KG1 (cell line): ENCODE measurements at regions not wholly inside any gene's neighbourhood (a gene's known extent, or its start where the extent isn't known, plus 50 kb on each side); places are given as distances from the start of the nearest gene placed in this dataset.

Experiments used
- DNase-seq: peaks from one replicate; lab custom pipeline; 2025; lab: John Stamatoyannopoulos, UW

- no peak for DNase-seq
These were observed 472.1 kb downstream of the TMA16 start for GRCh38 chr4:163966612-163967011.

GRCh38 chr4:163967263-163967662 is 472.8 kb downstream of the TMA16 start:
- DNase-seq, result no peak

DNA sequence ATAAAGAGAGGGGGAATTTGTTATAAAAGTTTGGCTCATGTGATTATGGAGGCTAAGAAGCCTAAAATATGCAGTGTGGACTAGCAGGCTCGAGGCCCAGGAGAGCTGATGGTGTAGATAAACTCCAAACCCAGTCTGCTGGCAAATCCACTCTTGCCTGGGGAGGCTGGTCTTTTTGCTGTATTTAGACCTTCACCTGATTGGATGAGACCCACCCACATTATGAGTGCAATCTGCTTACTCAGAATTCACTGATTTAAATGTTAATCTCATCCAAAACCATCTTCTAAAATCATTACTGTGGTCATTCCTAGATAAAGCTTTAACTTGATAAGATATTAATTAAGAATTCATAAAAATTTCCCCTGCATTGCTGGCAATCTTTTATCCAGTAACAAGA is 473.2 kb downstream of the TMA16 start:
- DNase-seq, result no peak

DNA sequence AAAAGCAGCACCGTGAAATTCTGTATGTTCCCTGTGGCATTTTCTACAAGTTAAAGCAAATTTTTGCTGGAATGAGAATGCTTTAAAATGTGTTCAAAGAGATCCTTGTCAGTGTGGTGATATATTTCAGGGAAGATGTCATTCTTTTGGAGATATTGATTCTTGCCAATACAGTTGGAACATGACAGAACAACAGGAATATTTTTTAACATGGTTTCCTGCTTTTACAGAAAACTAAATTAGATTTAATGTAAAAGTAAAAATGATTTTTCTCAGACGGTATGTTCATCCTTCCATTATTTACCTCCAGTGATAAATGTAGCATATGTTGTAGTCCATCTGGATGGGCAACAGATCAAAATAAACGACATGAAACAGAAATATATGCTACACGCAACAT is 474.8 kb downstream of the TMA16 start:
- DNase-seq, result no peak

- no peak for DNase-seq
These were observed 482.1 kb downstream of the TMA16 start for GRCh38 chr4:163976588-163976987.

DNA sequence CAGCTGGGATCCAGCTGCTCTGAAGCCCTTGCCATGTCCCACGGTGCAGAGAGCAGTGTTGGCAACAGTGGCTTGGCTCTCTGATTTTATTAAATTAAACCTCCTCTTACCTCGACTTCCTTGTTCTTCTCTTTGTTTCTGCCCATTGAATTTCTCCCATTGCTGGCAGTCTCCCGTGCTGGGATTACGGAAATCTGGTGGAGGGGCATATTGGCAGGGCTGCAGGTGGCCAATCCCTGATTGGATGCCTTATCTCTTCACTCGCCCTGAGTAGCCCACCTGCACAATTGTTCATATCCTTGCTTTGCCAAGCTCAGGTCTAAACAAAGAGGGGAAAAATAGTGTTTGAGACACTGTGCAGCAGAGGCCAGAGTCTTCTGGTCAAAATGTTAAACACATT is 493.9 kb downstream of the TMA16 start:
- DNase-seq, result no peak

GRCh38 chr4:163988865-163989264 is 494.4 kb downstream of the TMA16 start:
- no peak for DNase-seq

GRCh38 chr4:163991298-163991865 is 496.9 kb downstream of the TMA16 start:
- no peak for DNase-seq

- DNase-seq, result no peak
These were observed 514.9 kb downstream of the TMA16 start for GRCh38 chr4:164009435-164009834.

GRCh38 chr4:164011791-164012190 is 517.3 kb downstream of the TMA16 start:
- DNase-seq, result no peak

DNA sequence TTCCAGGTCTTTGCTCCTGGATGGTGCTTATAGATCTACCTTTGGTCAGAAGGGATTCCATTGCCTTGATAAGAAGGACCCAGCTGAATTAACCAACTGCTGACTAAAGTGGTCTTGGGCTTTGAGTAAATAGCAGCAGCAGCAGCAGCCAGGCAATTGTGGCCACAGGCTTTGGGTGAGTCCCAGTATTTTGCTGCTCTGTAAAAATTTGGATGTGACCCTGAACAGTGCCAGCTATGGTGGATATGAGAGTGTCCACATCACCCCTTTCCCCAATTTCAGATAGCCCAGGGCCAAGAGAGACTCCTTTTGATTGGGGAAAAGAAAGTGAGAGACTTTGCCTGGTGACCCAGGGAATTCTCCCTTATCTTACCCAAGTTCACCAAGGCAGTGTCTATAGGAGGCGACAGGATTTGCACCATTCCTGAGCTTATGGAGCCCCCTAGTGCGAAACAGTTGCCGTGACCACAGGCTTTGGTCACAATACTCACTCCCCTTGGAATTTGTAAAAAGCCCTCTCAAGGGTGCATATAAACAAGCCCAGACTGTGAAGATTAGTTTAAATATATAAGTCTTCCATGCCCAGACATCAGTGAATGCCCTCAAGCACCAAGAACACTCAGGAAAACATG is 518.0 kb downstream of the TMA16 start:
- DNase-seq, result no peak

- no peak for DNase-seq
These were observed 527.5 kb downstream of the TMA16 start for GRCh38 chr4:164021947-164022346.

DNA sequence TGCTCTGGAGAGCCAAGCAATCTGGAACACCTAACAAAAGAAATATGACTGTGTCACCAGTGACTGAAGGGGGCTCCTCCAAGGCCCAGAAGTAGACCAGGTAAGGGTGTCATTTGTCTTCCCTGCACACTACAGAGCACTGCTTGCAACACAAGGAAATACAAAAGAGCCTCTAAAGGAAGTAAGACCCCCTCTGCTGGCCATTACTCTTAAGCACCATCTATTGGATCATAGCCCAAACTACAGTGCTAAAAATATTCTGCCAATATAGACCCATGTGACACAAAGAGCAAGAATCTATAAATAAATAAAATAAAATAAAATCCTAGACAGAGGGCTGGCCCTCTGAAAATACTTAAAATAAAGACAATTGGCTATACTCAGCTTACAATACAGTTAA is 528.7 kb downstream of the TMA16 start:
- DNase-seq, result no peak

GRCh38 chr4:164027805-164028204 is 533.3 kb downstream of the TMA16 start:
- no peak for DNase-seq

- no peak for DNase-seq
These were observed 545.0 kb downstream of the TMA16 start for GRCh38 chr4:164039482-164039881.

DNA sequence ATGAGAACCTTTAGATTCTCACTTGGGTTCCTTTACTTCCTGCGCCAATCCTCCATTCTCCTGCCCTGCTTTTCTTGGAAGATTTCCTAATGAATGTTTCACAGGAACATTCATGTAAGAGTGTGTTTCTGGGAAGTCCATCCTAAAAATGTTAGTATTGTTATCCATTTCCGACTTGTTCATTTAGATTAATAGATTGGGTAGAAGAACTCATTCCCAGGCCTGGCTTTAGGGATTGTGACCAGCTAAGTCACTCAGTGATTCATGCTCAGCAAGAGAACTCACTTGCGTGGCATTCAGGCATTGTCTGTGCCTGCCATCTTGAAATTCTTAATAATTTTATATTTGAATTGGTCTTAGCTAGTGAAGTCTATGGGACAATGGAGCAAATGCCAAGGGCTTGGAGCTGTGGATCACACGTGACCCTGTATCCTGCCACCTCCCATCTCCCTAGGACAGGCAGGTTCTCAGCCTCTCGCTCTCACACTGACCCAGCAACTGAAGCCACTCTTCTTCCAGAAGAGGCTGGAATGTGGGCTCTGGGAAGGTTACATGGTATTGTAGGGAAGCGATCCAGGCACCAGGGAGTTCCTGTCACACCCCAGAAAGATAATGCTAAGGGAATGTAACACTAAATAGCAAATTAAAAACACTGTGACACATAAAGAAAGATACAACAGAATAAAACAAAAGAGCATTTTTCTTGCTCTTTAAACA is 562.1 kb downstream of the TMA16 start:
- no peak for DNase-seq

DNA sequence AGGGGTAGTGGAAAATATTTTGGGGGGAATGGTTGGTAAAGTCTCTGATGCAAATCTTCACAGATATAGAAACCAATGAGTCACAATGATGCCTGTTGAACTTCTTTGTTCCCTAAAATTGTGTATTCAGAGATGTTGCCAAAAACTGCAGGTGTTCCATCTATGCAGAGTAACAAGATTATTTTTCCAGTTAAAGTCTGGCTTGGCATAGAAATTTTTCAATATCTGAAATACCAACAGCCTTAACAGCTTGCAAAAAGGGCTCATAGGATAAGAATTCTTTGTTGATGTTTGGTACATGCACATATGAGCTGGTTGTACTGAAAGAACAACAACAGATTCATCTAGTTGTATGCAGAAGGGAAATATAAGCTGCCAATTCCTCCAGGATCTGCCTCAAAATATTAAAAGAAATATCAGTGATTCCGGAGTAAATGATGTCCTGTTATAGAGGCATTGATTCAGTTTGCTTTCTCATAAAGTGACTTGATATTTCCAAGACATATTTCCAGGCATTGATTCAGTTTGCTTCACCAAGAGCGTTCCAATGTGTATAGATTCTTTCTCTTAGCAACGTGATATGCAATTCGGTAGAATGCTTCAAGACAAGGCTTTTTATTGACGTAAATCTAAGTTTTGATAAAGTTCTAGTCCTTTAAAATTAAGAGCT is 564.4 kb downstream of the TMA16 start:
- DNase-seq, result no peak

- DNase-seq, result no peak
These were observed 566.0 kb downstream of the TMA16 start for GRCh38 chr4:164060456-164060855.

DNA sequence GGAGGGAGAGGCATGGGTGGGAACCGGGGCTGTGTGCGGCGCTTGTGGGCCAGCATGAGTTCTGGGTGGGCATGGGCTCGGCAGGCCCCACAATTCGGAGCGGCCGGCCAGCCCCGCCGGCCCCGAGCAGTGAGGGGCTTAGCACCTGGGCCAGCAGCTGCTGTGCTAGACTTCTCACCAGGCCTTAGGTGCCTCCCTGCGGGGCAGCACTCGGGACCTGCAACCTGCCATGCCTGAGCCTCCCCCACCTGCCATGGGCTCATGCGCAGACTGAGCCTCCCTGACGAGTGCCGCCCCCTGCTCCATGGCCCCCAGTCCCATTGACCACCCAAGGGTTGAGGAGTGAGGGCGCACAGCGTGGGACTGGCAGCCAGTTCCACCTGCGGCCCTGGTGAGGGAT is 573.9 kb downstream of the TMA16 start:
- no peak for DNase-seq

- DNase-seq, result no peak
These were observed 576.1 kb downstream of the TMA16 start for GRCh38 chr4:164070625-164071024.

DNA sequence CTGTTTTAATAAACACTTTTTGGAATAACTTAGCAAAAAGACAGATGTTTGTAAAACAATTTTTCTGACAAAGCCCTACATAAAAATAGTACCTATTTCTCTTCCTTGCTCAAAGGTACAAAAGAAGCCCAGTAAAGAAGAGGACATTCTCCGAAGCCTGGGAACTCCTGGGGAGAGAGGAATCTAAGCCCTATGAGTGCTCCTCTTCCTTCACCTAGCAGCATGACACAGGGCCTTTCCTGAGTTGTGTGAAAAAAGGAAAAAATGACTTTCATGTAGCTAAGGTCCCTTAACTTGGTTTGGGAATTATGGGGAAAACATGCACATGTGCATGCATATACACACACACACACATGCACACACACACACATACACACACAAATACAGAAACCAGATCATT is 586.9 kb downstream of the TMA16 start:
- no peak for DNase-seq

DNA sequence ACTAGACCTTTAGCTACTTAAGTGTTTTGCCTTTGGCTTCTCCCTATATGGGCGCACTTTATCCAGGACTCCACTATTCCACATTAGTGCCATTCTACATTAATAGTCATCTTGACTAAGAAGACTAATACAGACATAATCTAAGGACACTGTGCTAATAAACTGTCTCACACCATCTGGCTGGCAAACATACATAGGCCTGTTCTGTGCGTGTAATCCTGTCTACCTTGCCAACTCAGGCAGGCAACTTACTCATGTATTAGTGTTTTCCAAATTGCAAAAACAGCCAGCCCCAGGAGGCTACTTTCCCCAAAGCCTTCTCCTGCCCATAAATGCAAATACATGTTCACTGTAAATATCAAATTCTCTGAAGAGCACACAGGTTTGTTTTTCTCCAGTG is 587.3 kb downstream of the TMA16 start:
- DNase-seq, result no peak

DNA sequence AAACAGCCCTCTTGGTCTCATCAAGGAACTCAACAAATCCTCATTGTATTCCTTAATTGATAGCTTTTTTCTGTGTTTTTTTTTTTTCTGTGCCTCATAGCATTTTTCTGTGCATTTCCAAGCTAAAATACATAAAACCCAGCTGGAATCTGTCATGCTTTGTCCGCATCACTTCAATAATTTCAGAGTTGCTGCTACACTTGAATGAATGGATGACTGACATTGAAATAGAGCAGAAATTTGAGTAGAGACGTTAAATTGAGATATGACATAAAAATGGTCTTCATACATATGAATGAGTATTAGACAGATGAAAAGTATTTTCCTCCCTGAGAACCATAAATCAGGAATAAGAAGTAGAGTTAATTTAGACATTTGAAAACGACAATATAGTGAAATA is 593.2 kb downstream of the TMA16 start:
- no peak for DNase-seq
